Pancreas (tissue), 10 donors: ENCODE measurements at regions not wholly inside any gene's neighbourhood (a gene's known extent, or its start where the extent isn't known, plus 50 kb on each side); places are given as distances from the start of the nearest gene placed in this dataset.

ENCODE experiments used
- ATAC-seq, 4 donors: fragments of 200-7000 bp; cut with Tn5 transposase; one replicate each; pipeline versions ENCODE4 v1.8.0 to v1.9.1; 2020; ENCODE audit warnings: mild to moderate bottlenecking in 4 of 4, moderate library complexity in 4 of 4
- DNase-seq, 6 donors: peaks; one replicate each; pipeline ENCODE4 v3.0.0-alpha.2; 2020
- FAIRE-seq: peaks from 2 replicates; lab custom pipeline; 2012; peaks lifted over from hg19 to GRCh38; lab: Jason Lieb, UNC
- H3K27ac ChIP-seq, 4 donors: fragments of 200-600 bp; sonication (generic); 1 replicate in 3 of 4; 2 replicates in 1 of 4; pipeline versions ENCODE4 v1.5.0 to v1.8.0; 2020
- H3K27me3 ChIP-seq, 4 donors: fragments of 200-600 bp; one replicate each; pipeline ENCODE4 v1.8.0; 2021
- H3K36me3 ChIP-seq, 3 donors: fragments of 200-600 bp; sonication (generic) in 1 of 3; one replicate each; pipeline versions ENCODE4 v1.5.0 to v1.8.0; 2020 to 2021
- H3K4me1 ChIP-seq, 3 donors: fragments of 200-600 bp; one replicate each; pipeline ENCODE4 v1.8.0; 2021
- H3K4me3 ChIP-seq, 4 donors: fragments of 200-600 bp; sonication (generic) in 2 of 4; one replicate each; pipeline versions ENCODE4 v1.5.0 to v1.8.0; 2020 to 2021
- H3K9me3 ChIP-seq, 4 donors: fragments of 200-600 bp; one replicate each; pipeline ENCODE4 v1.8.0; 2021
- CTCF ChIP-seq, 4 donors: fragments of 200-600 bp; sonication (generic) in 3 of 4; IDR thresholded peaks; one replicate each; pipeline versions ENCODE4 v1.5.0 to v1.8.0; 2021; ENCODE audit warnings: antibody characterized with exemption in 4 of 4
- WGBS, 2 donors: extraction: QIAGEN DNeasy Blood & Tissue Kit; methylation state at CpG; one replicate each; pipeline ENCODE4 v1.1.7; 2013; 5-methylcytosine and 5-hydroxymethylcytosine counted together
- intact Hi-C, 3 donors: fragments of 100-400 bp; cut with DNase I; formaldehyde crosslinking; loops; one replicate each; pipeline versions ENCODE4 v1.11.1 to v1.14.2; 2022
- donor health status: healthy with polysubstance abuse.
- donor health status: DM: no; HTN: no; CAD: no; lungs with moderate emphysema.
- donor health status: DM: no; HTN: no; CAD: no.
- donor health status: control.
- donor health status: control.
- donor health status: Bipolar disorder and iron deficiency.
- donor health status: DM: yes; HTN: yes; CAD: no.
- donor health status: DM: no; HTN: no; CAD: no.
- donor health status: DM: no; HTN: no; CAD: no.
- donor health status: DM: yes; HTN: yes; CAD: no.

- WGBS, 2 donors: 77 to 96% methylated on average over 3 of the region's 3 CpGs
- no peak for ATAC-seq
- Histone ChIP-seq H3K36me3 (no peaks in the 10 kb centered on the region), H3K27ac (no peak overlapping the region), H3K4me1 (no peaks in the 10 kb centered on the region), H3K4me3 (no peak overlapping the region), H3K9me3 (no peaks in the 10 kb centered on the region), H3K27me3 (no peaks in the 10 kb centered on the region)
- TF ChIP-seq CTCF (IDR thresholded peaks at IDR 0.05): no peak
- no peak for DNase-seq
- no peak for FAIRE-seq
- intact Hi-C loops: no loop called here
These were observed 112.5 kb upstream of the SLC44A1 start for GRCh38 chr9:105131981-105132380.

GRCh38 chr9:105132606-105133005 is 111.8 kb upstream of the SLC44A1 start:
- intact Hi-C loops: no loop called here

GRCh38 chr9:105138306-105138801 is 106.1 kb upstream of the SLC44A1 start:
- TF ChIP-seq CTCF (IDR thresholded peaks at IDR 0.05): no peak
- H3K27me3 ChIP-seq: no peaks in the 10 kb centered on the region
- WGBS, 2 donors: 77 to 84% methylated on average over 5 of the region's 5 CpGs
- no peaks in the 10 kb centered on the region for H3K36me3 ChIP-seq
- intact Hi-C loops: no loop called here
- H3K4me1 ChIP-seq: no peaks in the 10 kb centered on the region
- no peak for FAIRE-seq
- no peak for DNase-seq
- no peak overlapping the region for H3K4me3 ChIP-seq
- H3K9me3 ChIP-seq: no peaks in the 10 kb centered on the region
- H3K27ac ChIP-seq: no peak overlapping the region
- ATAC-seq: peak in 1 of 4 donors; percentile 35

More at GRCh38 chr9:105132606-105133005, 111.8 kb upstream of the SLC44A1 start:
- no peaks in the 10 kb centered on the region for H3K9me3 ChIP-seq
- H3K4me1 ChIP-seq: no peaks in the 10 kb centered on the region
- H3K36me3 ChIP-seq: no peaks in the 10 kb centered on the region
- FAIRE-seq (no peak), ATAC-seq (no peak), DNase-seq (no peak)
- no peak overlapping the region for H3K4me3 ChIP-seq
- no peak for TF ChIP-seq CTCF (IDR thresholded peaks at IDR 0.05)
- H3K27ac ChIP-seq: no peak overlapping the region
- H3K27me3 ChIP-seq: no peaks in the 10 kb centered on the region
- WGBS, 2 donors: 78 to 83% methylated on average over 2 of the region's 2 CpGs

- H3K27ac ChIP-seq: no peak overlapping the region
- H3K27me3 ChIP-seq: no peaks in the 10 kb centered on the region
- TF ChIP-seq CTCF (IDR thresholded peaks at IDR 0.05): no peak
- 74 to 80% methylated on average over 5 of the region's 5 CpGs for WGBS, 2 donors
- H3K4me1 ChIP-seq: no peaks in the 10 kb centered on the region
- ATAC-seq: peak in 2 of 4 donors; percentile 62 to 72
- no peaks in the 10 kb centered on the region for H3K36me3 ChIP-seq
- no peak for DNase-seq
- H3K9me3 ChIP-seq: no peaks in the 10 kb centered on the region
- no peak overlapping the region for H3K4me3 ChIP-seq
- FAIRE-seq: no peak
- intact Hi-C loops: no loop called here
These were observed 103.1 kb upstream of the SLC44A1 start for GRCh38 chr9:105141146-105141975.

GRCh38 chr9:105141976-105142250 is 102.5 kb upstream of the SLC44A1 start:
- intact Hi-C loops: no loop called here
- 85 to 93% methylated on average over 1 of the region's 1 CpG for WGBS, 2 donors
- FAIRE-seq: no peak
- no peaks in the 10 kb centered on the region for H3K27me3 ChIP-seq
- no peaks in the 10 kb centered on the region for H3K9me3 ChIP-seq
- no peak for DNase-seq
- ATAC-seq: no peak
- no peak overlapping the region for H3K4me3 ChIP-seq
- no peaks in the 10 kb centered on the region for H3K4me1 ChIP-seq
- no peaks in the 10 kb centered on the region for H3K36me3 ChIP-seq
- no peak for TF ChIP-seq CTCF (IDR thresholded peaks at IDR 0.05)
- H3K27ac ChIP-seq: no peak overlapping the region
